ENCODE measurements at regions not wholly inside any gene's neighbourhood (a gene's known extent, or its start where the extent isn't known, plus 50 kb on each side); places are given as distances from the start of the nearest gene placed in this dataset.

DNA sequence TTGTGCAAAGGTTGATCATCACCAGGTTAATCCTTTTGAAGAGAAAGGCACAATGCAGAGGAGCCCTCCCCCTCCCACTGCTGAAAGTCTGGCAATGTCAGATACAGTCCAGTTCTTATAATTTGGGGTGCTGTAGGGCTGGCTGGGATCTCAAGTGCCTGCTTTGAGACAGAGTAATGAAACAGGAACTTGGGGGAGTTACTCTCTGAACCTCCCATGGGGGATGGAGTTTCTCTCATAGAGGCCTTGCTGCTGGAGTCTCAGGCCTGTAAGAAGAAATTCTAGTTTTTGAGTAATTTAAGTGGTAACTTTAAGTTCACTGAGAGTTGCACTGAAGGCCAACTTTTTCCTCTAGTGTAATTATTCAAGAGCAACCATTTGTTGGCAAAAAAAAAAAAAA lies 410.5 kb downstream of the KCNRG start:
- H3K79me1 ChIP-seq (ENCODE audit: insufficient read depth, low read depth, low read length, poor library complexity, severe bottlenecking): no peaks in the 10 kb centered on the region
- no peak overlapping the region for H3K18ac ChIP-seq (ENCODE audit: insufficient read length, low read depth, low read length)
- H2AFZ ChIP-seq (ENCODE audit: low read length): no peak overlapping the region
- no peak overlapping the region for H2BK15ac ChIP-seq (ENCODE audit: low read depth, low read length)
- no peak overlapping the region for H3K23ac ChIP-seq (ENCODE audit: insufficient read length, low read depth, low read length)
- no peak overlapping the region for H3K4me3 Mint-ChIP-seq
- no peak overlapping the region for H3K27ac ChIP-seq (ENCODE audit: insufficient read length, low read depth, low read length)
- no peaks in the 10 kb centered on the region for H3K27me3 Mint-ChIP-seq (ENCODE audit: low read depth)
- H3K4me1 Mint-ChIP-seq: peaks cover 14% of the 10 kb centered on the region in 2 experiments
- TF ChIP-seq CTCF (conservative IDR thresholded peaks at IDR 0.05): no peak
- no peak overlapping the region for H3K9ac ChIP-seq (ENCODE audit: extremely low read depth, insufficient read length, low read length)
- H3K4me2 ChIP-seq (ENCODE audit: insufficient read depth, insufficient read length, low read length): no peak overlapping the region
- H3K4me1 ChIP-seq (ENCODE audit: insufficient read depth, low read length): peaks cover 3% of the 10 kb centered on the region
- H2BK5ac ChIP-seq (ENCODE audit: insufficient read length, low read length): no peak overlapping the region
- no peak overlapping the region for H3K27ac Mint-ChIP-seq
- H2AK5ac ChIP-seq (ENCODE audit: insufficient read length, low read length): no peak overlapping the region
- DNase-seq: no peak
- no peaks in the 10 kb centered on the region for H3K9me3 ChIP-seq (ENCODE audit: control insufficient read depth, low read depth, low read length)
- H3K23me2 ChIP-seq (ENCODE audit: insufficient read length, low read depth, low read length, poor library complexity, severe bottlenecking): no peaks in the 10 kb centered on the region
- no peak overlapping the region for H3K4ac ChIP-seq (ENCODE audit: low read depth, low read length)
- peaks cover 2 to 8% (median 4%) of the 10 kb centered on the region in 3 experiments; a peak in 4 of 7 replicates for H3K36me3 Mint-ChIP-seq (ENCODE audit: insufficient read depth in 1 of 3, low read depth in 3 of 3)
- peaks cover 1 to 3% of the 10 kb centered on the region in 2 experiments; a peak in 1 of 5 replicates for H3K9me3 Mint-ChIP-seq
- no peak overlapping the region for H3K56ac ChIP-seq (ENCODE audit: insufficient read length, low read depth, low read length)
- H3K79me2 ChIP-seq (ENCODE audit: insufficient read depth, low read length): no peaks in the 10 kb centered on the region
- H2BK120ac ChIP-seq (ENCODE audit: low read depth, low read length, poor library complexity, severe bottlenecking): no peak overlapping the region
- H3K14ac ChIP-seq (ENCODE audit: insufficient read depth, low read length): no peak overlapping the region
- no peak overlapping the region for H2BK12ac ChIP-seq (ENCODE audit: insufficient read length, low read depth, low read length)
- H4K5ac ChIP-seq (ENCODE audit: insufficient read length, low read depth, low read length): no peak overlapping the region
- no peaks in the 10 kb centered on the region for H3K27me3 ChIP-seq (ENCODE audit: insufficient read depth, low read length)
- H2BK20ac ChIP-seq (ENCODE audit: low read depth, low read length, poor library complexity, severe bottlenecking): no peak overlapping the region
- H4K20me1 ChIP-seq (ENCODE audit: control insufficient read depth, insufficient read depth, insufficient read length): no peaks in the 10 kb centered on the region
- no peak overlapping the region for H4K91ac ChIP-seq (ENCODE audit: insufficient read length, low read depth, low read length)
- no peak overlapping the region for H3T11ph ChIP-seq (ENCODE audit: low read length)
- H4K8ac ChIP-seq (replicated peaks; ENCODE audit: insufficient read length, low read depth, low read length): no peak overlapping the region

Data from H9 (cell line).